SK-N-SH (cell line): ENCODE measurements at regions not wholly inside any gene's neighbourhood (a gene's known extent, or its start where the extent isn't known, plus 50 kb on each side); places are given as distances from the start of the nearest gene placed in this dataset.

Source experiments
- CTCF ChIA-PET: fragments of 300-600, 350-600 bp; formaldehyde crosslinking; extraction: SDS; loops from one replicate; lab custom pipeline; 2021; lab: Yijun Ruan, JAX
- POLR2A ChIA-PET: fragments of 350-600 bp; sonication (Branson Sonifier 250); formaldehyde crosslinking; extraction: SDS; loops from one replicate; lab custom pipeline; 2020; ENCODE audit warnings: antibody characterized with exemption, inconsistent platforms; lab: Yijun Ruan, JAX
- DNase-seq: peaks from one replicate; pipeline ENCODE4 v3.0.0; 2012
- H2AFZ ChIP-seq: fragments of 200-600 bp; sonication (generic); 2 replicates; pipeline ENCODE4 v1.8.1; 2016; ENCODE audit warnings: antibody characterized with exemption, mild to moderate bottlenecking, low read depth
- H3F3A ChIP-seq: fragments of 200-600 bp; sonication (generic); replicated peaks from 2 replicates; pipeline ENCODE3; 2016; ENCODE audit warnings: antibody characterized with exemption, mild to moderate bottlenecking; ENCODE audit not compliant: insufficient read depth
- H3K27ac ChIP-seq, 2 experiments: fragments of 200-500 bp in 1 of 2; fragments of 200-600 bp in 1 of 2; sonication (Bioruptor generic) in 1 of 2; sonication (generic), shearing (Covaris generic) in 1 of 2; 2 replicates each; pipeline versions ENCODE4 v1.5.1 to v1.6.1; 2014 to 2016; ENCODE audit warnings: low read depth in 2 of 2, inconsistent platforms in 1 of 2, low read length in 1 of 2, mild to moderate bottlenecking in 1 of 2, mixed read lengths in 1 of 2
- H3K27me3 ChIP-seq: fragments of 200-600 bp; sonication (generic), shearing (Covaris generic); 2 replicates; pipeline ENCODE4 v1.6.1; 2016; ENCODE audit warnings: mixed run types; ENCODE audit not compliant: insufficient read depth
- H3K36me3 ChIP-seq, 2 experiments: fragments of 200-500 bp in 1 of 2; fragments of 200-600 bp in 1 of 2; sonication (Bioruptor generic) in 1 of 2; sonication (generic) in 1 of 2; replicated peaks in 1 of 2; 2 replicates each; pipeline versions ENCODE3 to v1.5.1; 2014 to 2016; ENCODE audit warnings: low read length in 1 of 2, mild to moderate bottlenecking in 1 of 2; ENCODE audit not compliant: insufficient read depth in 2 of 2, control insufficient read depth in 1 of 2
- H3K4me1 ChIP-seq, 2 experiments: fragments of 200-500 bp in 1 of 2; fragments of 200-600 bp in 1 of 2; sonication (Bioruptor generic) in 1 of 2; sonication (generic), shearing (Covaris generic) in 1 of 2; 2 replicates each; pipeline versions ENCODE4 v1.5.1 to v1.6.1; 2014 to 2016; ENCODE audit warnings: low read depth in 1 of 2, low read length in 1 of 2, mixed run types in 1 of 2; ENCODE audit not compliant: insufficient read depth in 2 of 2, control insufficient read depth in 1 of 2
- H3K4me2 ChIP-seq: fragments of 200-600 bp; sonication (generic), shearing (Covaris generic); 2 replicates; pipeline ENCODE4 v1.6.1; 2017; ENCODE audit warnings: mixed run types
- H3K4me3 ChIP-seq, 2 experiments: fragments of 200-500 bp in 1 of 2; fragments of 200-600 bp in 1 of 2; sonication (Bioruptor generic) in 1 of 2; sonication (generic), shearing (Covaris generic) in 1 of 2; 2 replicates each; pipeline versions ENCODE4 v1.5.1 to v1.8.1; 2014 to 2016; ENCODE audit warnings: low read depth in 2 of 2, inconsistent platforms in 1 of 2, low read length in 1 of 2, mild to moderate bottlenecking in 1 of 2, mixed read lengths in 1 of 2, moderate library complexity in 1 of 2
- H3K79me2 ChIP-seq: fragments of 200-600 bp; sonication (generic); 2 replicates; pipeline ENCODE4 v1.8.1; 2017; ENCODE audit warnings: mild to moderate bottlenecking; ENCODE audit not compliant: insufficient read depth
- H3K9ac ChIP-seq: fragments of 200-600 bp; sonication (generic); 2 replicates; pipeline ENCODE4 v1.6.1; 2017; ENCODE audit warnings: mixed run types
- H3K9me2 ChIP-seq: fragments of 200-600 bp; sonication (generic); 2 replicates; pipeline ENCODE4 v1.6.1; 2017; ENCODE audit warnings: mixed run types
- H3K9me3 ChIP-seq: fragments of 200-600 bp; sonication (generic); 2 replicates; pipeline ENCODE4 v1.6.1; 2017; ENCODE audit warnings: mixed run types, mild to moderate bottlenecking, moderate library complexity
- H4K20me1 ChIP-seq: fragments of 200-600 bp; sonication (generic); 2 replicates; pipeline ENCODE4 v1.6.1; 2017; ENCODE audit warnings: mild to moderate bottlenecking, mixed run types; ENCODE audit not compliant: insufficient read depth
- CTCF ChIP-seq: fragments of 200-600 bp; sonication (generic); IDR thresholded peaks from 2 replicates; pipeline ENCODE4 v1.6.1; 2017; ENCODE audit warnings: antibody characterized with exemption, mild to moderate bottlenecking, moderate library complexity
- ELF1 ChIP-seq: IDR thresholded peaks from 2 replicates; pipeline ENCODE4 v1.4.0; 2012
- FOXM1 ChIP-seq: IDR thresholded peaks from 2 replicates; pipeline ENCODE4 v1.4.0; 2012; ENCODE audit warnings: low read depth, mild to moderate bottlenecking
- GATA2 ChIP-seq: sonication (generic); formaldehyde crosslinking; IDR thresholded peaks from 2 replicates; pipeline ENCODE4 v1.5.0; 2020; ENCODE audit warnings: mild to moderate bottlenecking, missing genetic modification reagents
- JUND ChIP-seq: IDR thresholded peaks from 2 replicates; pipeline ENCODE4 v1.4.0; 2012
- MAX ChIP-seq: IDR thresholded peaks from 2 replicates; pipeline ENCODE4 v1.4.0; 2012; ENCODE audit warnings: low read depth
- MEF2A ChIP-seq: IDR thresholded peaks from 2 replicates; pipeline ENCODE4 v1.4.0; 2012; ENCODE audit warnings: low read depth, borderline replicate concordance
- NFIC ChIP-seq: IDR thresholded peaks from 2 replicates; pipeline ENCODE4 v1.4.0; 2012; ENCODE audit warnings: borderline replicate concordance
- RAD21 ChIP-seq: IDR thresholded peaks from 2 replicates; pipeline ENCODE4 v1.6.1; 2012; ENCODE audit warnings: mild to moderate bottlenecking, low read length
- REST ChIP-seq: IDR thresholded peaks from 2 replicates; pipeline ENCODE4 v1.6.1; 2012; ENCODE audit warnings: mild to moderate bottlenecking, low read depth, low read length, moderate library complexity
- RFX5 ChIP-seq: IDR thresholded peaks from 2 replicates; pipeline ENCODE4 v1.6.1; 2012; ENCODE audit warnings: mild to moderate bottlenecking, improper control_type of control experiment, low read length
- TCF12 ChIP-seq: IDR thresholded peaks from 2 replicates; pipeline ENCODE4 v1.4.0; 2012
- USF2 ChIP-seq: fragments of 150-350 bp; IDR thresholded peaks from 2 replicates; pipeline ENCODE4 v1.6.1; 2017; ENCODE audit warnings: antibody characterized with exemption, low read length, low read depth, borderline replicate concordance
- YY1 ChIP-seq: IDR thresholded peaks from 2 replicates; pipeline ENCODE4 v1.4.0; 2012; ENCODE audit warnings: low read depth, mild to moderate bottlenecking
- WGBS: methylation state at CpG from one replicate; pipeline ENCODE4 v1.1.6; 2017; ENCODE audit warnings: low lambda C conversion rate; 5-methylcytosine and 5-hydroxymethylcytosine counted together

- ChIA-PET POLR2A (no interaction called here), CTCF (no interaction called here)
- Histone ChIP-seq H3F3A (no peaks in the 10 kb centered on the region), H3K79me2 (no peaks in the 10 kb centered on the region), H3K27me3 (no peaks in the 10 kb centered on the region), H4K20me1 (no peaks in the 10 kb centered on the region), H3K4me1 (peaks cover 0 to under 1% of the 10 kb centered on the region in 2 experiments; a peak in 1 of 4 replicates), H3K4me3 (no peak overlapping the region), H3K36me3 (no peaks in the 10 kb centered on the region), H2AFZ (no peak overlapping the region), H3K27ac (no peak overlapping the region), H3K9ac (no peak overlapping the region), H3K9me3 (no peaks in the 10 kb centered on the region), H3K4me2 (no peak overlapping the region), H3K9me2 (no peaks in the 10 kb centered on the region)
- WGBS, result 83% methylated on average over 4 of the region's 4 CpGs
- no peak for DNase-seq
- TF ChIP-seq YY1 (no peak), NFIC (no peak), FOXM1 (no peak), JUND (no peak), MAX (no peak)
These were observed 258.4 kb upstream of the FAR2 start for GRCh38 chr12:28890664-28891063.

- H3K4me1 ChIP-seq, result no peaks in the 10 kb centered on the region; a peak in 1 of 4 replicates
- H2AFZ ChIP-seq, result no peak overlapping the region
- H3K27ac ChIP-seq, result no peak overlapping the region
- no peaks in the 10 kb centered on the region for H3K27me3 ChIP-seq
- no peaks in the 10 kb centered on the region for H3K9me3 ChIP-seq
- H4K20me1 ChIP-seq, result no peaks in the 10 kb centered on the region
- POLR2A ChIA-PET, result no interaction called here
- no peaks in the 10 kb centered on the region for H3F3A ChIP-seq
- H3K9me2 ChIP-seq, result no peaks in the 10 kb centered on the region
- H3K79me2 ChIP-seq, result no peaks in the 10 kb centered on the region
- no peak overlapping the region for H3K4me3 ChIP-seq
- H3K9ac ChIP-seq, result no peak overlapping the region
- TF ChIP-seq GATA2 (CRISPR knock-in tag) (no peak), MEF2A (no peak), RFX5 (no peak), ELF1 (no peak), RAD21 (no peak), USF2 (no peak), TCF12 (no peak), CTCF (no peak), REST (no peak)
- H3K4me2 ChIP-seq, result no peak overlapping the region
- no peak for DNase-seq
- no peaks in the 10 kb centered on the region for H3K36me3 ChIP-seq
- CTCF ChIA-PET, result no interaction called here
These were observed 258.0 kb upstream of the FAR2 start for GRCh38 chr12:28891126-28891525.
